Liver (tissue), 8 donors: ENCODE measurements at regions not wholly inside any gene's neighbourhood (a gene's known extent, or its start where the extent isn't known, plus 50 kb on each side); places are given as distances from the start of the nearest gene placed in this dataset.
"Not testable (repeated sequence)": the region's sequence is repeated elsewhere in the genome, so short reads cannot be mapped to it uniquely, and the experiment has no call there.

Source experiments
- DNase-seq: peaks from one replicate; pipeline ENCODE4 v3.0.0-alpha.2; 2017; ENCODE audit warnings: low spot score
- H3K27ac ChIP-seq, 2 donors: one replicate each; pipeline ENCODE4 v1.7.0; 2013; ENCODE audit warnings: inconsistent platforms in 2 of 2, low read length in 2 of 2, control low read depth in 1 of 2, low read depth in 1 of 2, mild to moderate bottlenecking in 1 of 2
- H3K27me3 ChIP-seq, 4 donors: one replicate each; pipeline versions ENCODE4 v1.6.1 to v1.7.0; 2013; ENCODE audit warnings: low read length in 3 of 4, inconsistent platforms in 1 of 4, mild to moderate bottlenecking in 1 of 4, moderate library complexity in 1 of 4; ENCODE audit not compliant: control insufficient read depth in 4 of 4, insufficient read depth in 4 of 4
- H3K36me3 ChIP-seq, 4 donors: one replicate each; pipeline versions ENCODE4 v1.6.1 to v1.7.0; 2013; ENCODE audit warnings: low read length in 3 of 4, mild to moderate bottlenecking in 3 of 4, low read depth in 1 of 4, moderate library complexity in 1 of 4; ENCODE audit not compliant: control insufficient read depth in 4 of 4, insufficient read depth in 3 of 4
- H3K4me1 ChIP-seq, 4 donors: one replicate each; pipeline versions ENCODE4 v1.6.1 to v1.7.0; 2013; ENCODE audit warnings: low read length in 3 of 4, mild to moderate bottlenecking in 3 of 4, moderate library complexity in 1 of 4; ENCODE audit not compliant: control insufficient read depth in 4 of 4, insufficient read depth in 4 of 4
- H3K4me3 ChIP-seq, 3 donors: one replicate each; pipeline versions ENCODE4 v1.6.1 to v1.7.0; 2013; ENCODE audit warnings: low read length in 3 of 3, control low read depth in 1 of 3, low read depth in 1 of 3, mild to moderate bottlenecking in 1 of 3
- H3K9ac ChIP-seq, 2 donors: one replicate each; pipeline ENCODE4 v1.7.0; 2013; ENCODE audit warnings: low read length in 2 of 2, mild to moderate bottlenecking in 2 of 2, moderate library complexity in 2 of 2, control low read depth in 1 of 2, low read depth in 1 of 2
- H3K9me3 ChIP-seq, 4 donors: one replicate each; pipeline versions ENCODE4 v1.6.1 to v1.7.0; 2013; ENCODE audit warnings: low read length in 3 of 4; ENCODE audit not compliant: control insufficient read depth in 4 of 4
- RAD21 ChIP-seq, 2 donors: IDR thresholded peaks; 2 replicates each; pipeline ENCODE4 v1.6.1; 2016; ENCODE audit warnings: antibody characterized with exemption in 2 of 2, mild to moderate bottlenecking in 2 of 2
- WGBS: extraction: QIAGEN DNeasy Blood & Tissue Kit; methylation state at CpG from one replicate; pipeline ENCODE4 v1.1.7; 2013; 5-methylcytosine and 5-hydroxymethylcytosine counted together
- TF ChIP-seq, protein P1 (sequence below): fragments of 150-350 bp; IDR thresholded peaks from 2 replicates; pipeline ENCODE4 v1.5.1; 2017; ENCODE audit warnings: improper control_type of control experiment, low read depth, low read length; ENCODE audit not compliant: missing input control
- donor health status: healthy.
- donor health status: healthy.
- donor health status: healthy.
- donor health status: healthy.
- donor health status: healthy.

DNA sequence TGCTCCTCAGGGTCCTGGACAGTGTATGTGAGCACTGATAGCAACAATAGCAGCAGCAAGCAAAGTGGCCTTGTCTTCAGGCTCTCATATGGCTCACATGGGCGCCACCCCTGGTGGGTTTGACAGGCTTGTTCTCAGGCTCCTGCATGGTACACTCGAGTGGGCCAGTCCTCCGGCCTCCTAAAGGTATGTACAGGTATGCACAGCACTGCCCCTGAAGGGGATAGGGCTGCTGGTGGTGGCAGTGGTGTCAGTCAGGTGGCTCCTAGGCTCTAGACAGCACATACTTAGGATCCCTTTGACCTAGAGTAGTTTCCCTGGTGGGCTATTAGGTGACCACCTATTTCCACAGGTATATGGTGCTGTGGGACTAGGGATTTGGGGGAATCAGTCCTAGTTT is 79.8 kb downstream of the LGALS9B start:
- not testable (repeated sequence) for H3K36me3 ChIP-seq, DNase-seq, H3K27ac ChIP-seq, H3K4me1 ChIP-seq, H3K4me3 ChIP-seq, H3K9me3 ChIP-seq, H3K9ac ChIP-seq, H3K27me3 ChIP-seq
- 77% methylated on average over 3 of the region's 3 CpGs for WGBS

DNA sequence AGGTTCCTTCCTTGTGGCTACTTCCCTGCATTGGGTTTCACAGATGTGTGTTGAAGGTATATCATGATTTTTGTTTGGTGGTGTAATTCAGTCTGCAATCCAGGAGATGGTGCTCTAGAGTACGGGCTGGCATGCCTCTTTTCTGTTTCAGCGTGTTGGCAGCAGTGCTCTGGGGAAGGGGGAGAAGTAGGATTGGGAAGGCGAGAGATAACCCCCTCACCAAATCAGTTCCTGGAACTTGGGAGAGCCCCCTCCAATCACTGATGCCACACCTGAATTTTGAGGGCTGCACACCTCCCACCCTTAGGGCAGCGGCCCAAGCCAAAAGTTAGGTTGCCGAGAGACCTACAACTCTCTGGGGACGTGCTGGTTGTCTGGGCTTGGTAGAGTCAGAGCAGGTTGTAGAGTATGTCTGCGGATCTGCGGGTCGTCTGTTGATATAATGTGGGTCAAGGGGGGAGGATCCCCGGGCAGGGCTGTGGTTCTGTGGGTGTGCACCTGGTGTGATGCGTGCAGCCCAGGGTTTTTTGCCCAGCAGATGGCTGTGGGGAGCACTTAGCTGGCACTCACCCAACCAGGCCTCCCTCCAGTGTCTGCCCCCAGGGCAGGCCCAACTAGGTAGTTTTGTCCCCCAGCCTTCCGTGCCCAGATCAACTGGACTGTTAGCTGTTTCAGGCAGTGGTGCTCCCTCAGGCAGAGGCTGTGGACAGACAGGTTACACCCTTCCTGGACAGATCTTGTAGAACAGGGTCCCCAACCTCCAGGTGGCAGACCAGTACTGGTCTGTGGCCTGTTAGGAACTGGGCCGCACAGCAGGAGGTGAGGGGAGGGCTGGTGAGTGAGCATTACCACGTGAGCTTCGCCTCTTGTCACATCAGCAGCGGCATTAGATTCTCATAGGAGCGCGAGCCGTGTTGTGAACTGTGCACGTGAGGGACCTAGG is 85.7 kb downstream of the LGALS9B start:
- DNase-seq, H3K9me3 ChIP-seq, H3K36me3 ChIP-seq, H3K4me1 ChIP-seq, H3K4me3 ChIP-seq, H3K27ac ChIP-seq, H3K9ac ChIP-seq, H3K27me3 ChIP-seq: not testable (repeated sequence)
- WGBS, result 61% methylated on average over 20 of the region's 20 CpGs
- TF ChIP-seq, protein P1, sequence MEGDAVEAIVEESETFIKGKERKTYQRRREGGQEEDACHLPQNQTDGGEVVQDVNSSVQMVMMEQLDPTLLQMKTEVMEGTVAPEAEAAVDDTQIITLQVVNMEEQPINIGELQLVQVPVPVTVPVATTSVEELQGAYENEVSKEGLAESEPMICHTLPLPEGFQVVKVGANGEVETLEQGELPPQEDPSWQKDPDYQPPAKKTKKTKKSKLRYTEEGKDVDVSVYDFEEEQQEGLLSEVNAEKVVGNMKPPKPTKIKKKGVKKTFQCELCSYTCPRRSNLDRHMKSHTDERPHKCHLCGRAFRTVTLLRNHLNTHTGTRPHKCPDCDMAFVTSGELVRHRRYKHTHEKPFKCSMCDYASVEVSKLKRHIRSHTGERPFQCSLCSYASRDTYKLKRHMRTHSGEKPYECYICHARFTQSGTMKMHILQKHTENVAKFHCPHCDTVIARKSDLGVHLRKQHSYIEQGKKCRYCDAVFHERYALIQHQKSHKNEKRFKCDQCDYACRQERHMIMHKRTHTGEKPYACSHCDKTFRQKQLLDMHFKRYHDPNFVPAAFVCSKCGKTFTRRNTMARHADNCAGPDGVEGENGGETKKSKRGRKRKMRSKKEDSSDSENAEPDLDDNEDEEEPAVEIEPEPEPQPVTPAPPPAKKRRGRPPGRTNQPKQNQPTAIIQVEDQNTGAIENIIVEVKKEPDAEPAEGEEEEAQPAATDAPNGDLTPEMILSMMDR, result peak; percentile 32
- TF ChIP-seq RAD21 (IDR thresholded peaks at IDR 0.05), result peak; percentile 50 to 61

DNA sequence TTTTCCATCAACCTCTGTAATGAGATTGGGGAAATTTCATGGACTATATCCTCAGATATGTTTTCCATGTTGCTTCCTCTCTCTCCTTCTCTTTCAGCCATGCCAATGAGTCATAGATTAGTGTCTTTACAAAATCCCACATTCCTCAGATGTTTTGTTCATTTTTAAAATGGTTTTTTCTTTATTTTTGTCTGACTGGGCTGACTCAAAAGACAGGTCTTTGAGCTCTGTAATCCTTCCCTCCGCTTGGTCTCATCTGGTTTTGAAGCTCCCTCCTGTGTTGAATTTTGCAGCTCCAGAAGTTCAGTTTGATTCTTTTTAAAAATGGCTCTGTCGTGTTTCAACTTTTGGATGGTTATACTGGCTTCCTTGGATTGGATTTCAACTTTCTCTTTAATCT is 86.7 kb downstream of the LGALS9B start:
- H3K9ac ChIP-seq, H3K4me1 ChIP-seq, DNase-seq, H3K4me3 ChIP-seq, H3K36me3 ChIP-seq, H3K9me3 ChIP-seq, H3K27ac ChIP-seq, H3K27me3 ChIP-seq: not testable (repeated sequence)
- WGBS, result 63% methylated on average over 2 of the region's 2 CpGs

DNA sequence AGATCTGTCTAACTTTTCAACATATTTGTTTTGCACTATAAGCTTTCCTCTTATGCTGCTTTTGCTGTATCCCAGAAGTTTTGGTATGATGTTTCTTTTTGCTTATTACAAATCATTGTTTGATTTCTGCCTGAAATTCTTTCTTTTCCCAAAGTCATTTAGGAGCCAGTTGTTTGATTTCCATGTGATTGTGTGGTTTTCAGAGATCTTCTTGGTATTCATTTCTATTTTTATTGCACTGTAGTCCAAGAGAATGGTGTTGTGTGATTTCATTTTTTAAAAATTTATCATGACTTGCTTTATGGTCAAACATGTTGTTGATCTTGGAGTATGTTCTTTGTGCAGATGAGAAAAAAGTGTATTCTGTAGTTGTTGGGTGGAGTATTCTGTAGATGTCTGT is 88.1 kb downstream of the LGALS9B start:
- H3K36me3 ChIP-seq, H3K27ac ChIP-seq, H3K4me3 ChIP-seq, H3K9me3 ChIP-seq, H3K27me3 ChIP-seq, H3K4me1 ChIP-seq, H3K9ac ChIP-seq, DNase-seq: not testable (repeated sequence)

DNA sequence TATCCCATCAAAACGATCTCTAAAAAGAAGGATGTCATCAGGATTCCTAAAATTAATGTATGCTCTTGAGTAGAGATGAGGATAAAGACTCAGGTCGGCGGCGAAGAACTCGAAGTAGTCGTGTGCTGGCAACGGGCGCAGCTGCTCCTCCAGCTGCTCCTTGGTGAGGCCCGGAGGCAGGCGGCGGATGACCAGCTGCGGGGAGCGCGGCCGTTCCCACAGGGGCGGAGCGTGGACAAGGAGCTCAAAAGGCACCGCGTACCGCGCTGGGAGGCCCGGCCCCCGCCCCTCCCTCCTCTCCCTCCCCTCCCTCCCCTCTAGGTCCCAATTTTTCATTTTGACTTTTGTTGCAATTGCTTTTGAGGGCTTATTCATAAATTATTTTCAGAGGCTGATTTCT is 90.7 kb downstream of the LGALS9B start:
- not testable (repeated sequence) for H3K4me1 ChIP-seq, H3K27me3 ChIP-seq, H3K9ac ChIP-seq, DNase-seq, H3K27ac ChIP-seq, H3K4me3 ChIP-seq, H3K36me3 ChIP-seq, H3K9me3 ChIP-seq
- 41% methylated on average over 23 of the region's 23 CpGs for WGBS

DNA sequence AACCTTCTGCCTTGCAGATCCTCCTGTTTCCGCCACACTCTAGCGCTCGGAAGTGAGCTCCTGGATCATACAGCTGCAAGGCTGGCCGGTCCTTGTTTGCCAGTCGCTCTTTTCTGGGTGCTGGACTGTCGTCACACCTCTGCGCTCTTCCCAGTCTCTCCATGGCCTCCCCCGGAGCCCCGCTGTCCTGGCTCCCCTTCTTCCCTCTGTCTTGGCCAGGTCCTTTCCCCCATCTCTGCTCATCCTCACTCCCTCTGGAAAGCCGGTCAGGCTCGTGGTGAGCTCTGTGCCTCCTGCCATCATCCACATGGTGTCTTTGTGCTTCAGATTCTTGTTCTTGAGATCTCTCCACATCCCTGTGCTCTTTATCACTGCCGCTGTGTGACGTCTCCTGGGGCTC is 91.6 kb downstream of the LGALS9B start:
- not testable (repeated sequence) for H3K9me3 ChIP-seq, H3K36me3 ChIP-seq, H3K4me3 ChIP-seq, H3K4me1 ChIP-seq, DNase-seq, H3K9ac ChIP-seq, H3K27me3 ChIP-seq, H3K27ac ChIP-seq
- WGBS, result 80% methylated on average over 10 of the region's 13 CpGs
